Neural progenitor cell (in vitro differentiated cells): ENCODE measurements at regions not wholly inside any gene's neighbourhood (a gene's known extent, or its start where the extent isn't known, plus 50 kb on each side); places are given as distances from the start of the nearest gene placed in this dataset.

Experiments used
- DNase-seq: peaks from one replicate; pipeline ENCODE4 v3.0.0-alpha.2; 2016; ENCODE audit warnings: low spot score
- H2AFZ ChIP-seq: fragments of 200-600 bp; sonication (generic); replicated peaks from 2 replicates; pipeline ENCODE4 v1.6.1; 2016; ENCODE audit warnings: antibody characterized with exemption
- H3F3A ChIP-seq: fragments of 200-600 bp; sonication (generic); 2 replicates; pipeline ENCODE4 v1.6.1; 2016; ENCODE audit warnings: antibody characterized with exemption, low read depth
- H3K27ac ChIP-seq: fragments of 200-600 bp; sonication (generic); 2 replicates; pipeline ENCODE4 v1.5.1; 2016; ENCODE audit warnings: mild to moderate bottlenecking
- H3K27me3 ChIP-seq: fragments of 200-600 bp; sonication (generic); 2 replicates; pipeline ENCODE4 v1.6.1; 2016; ENCODE audit warnings: mild to moderate bottlenecking, moderate library complexity
- H3K36me3 ChIP-seq: fragments of 200-600 bp; sonication (generic); 2 replicates; pipeline ENCODE4 v1.5.1; 2016
- H3K4me1 ChIP-seq: fragments of 200-600 bp; sonication (generic); 2 replicates; pipeline ENCODE4 v1.6.1; 2016; ENCODE audit warnings: mixed run types
- H3K4me2 ChIP-seq: fragments of 200-600 bp; sonication (generic); 2 replicates; pipeline ENCODE4 v1.6.1; 2016
- H3K4me3 ChIP-seq: fragments of 200-600 bp; sonication (generic); 2 replicates; pipeline ENCODE4 v1.5.1; 2016
- H3K79me2 ChIP-seq: fragments of 200-600 bp; sonication (generic); 2 replicates; pipeline ENCODE4 v1.6.1; 2016; ENCODE audit warnings: low read depth
- H3K9ac ChIP-seq: fragments of 200-600 bp; sonication (generic); 2 replicates; pipeline ENCODE4 v1.6.1; 2016
- H3K9me3 ChIP-seq: fragments of 200-600 bp; sonication (generic); 2 replicates; pipeline ENCODE4 v1.5.1; 2016; ENCODE audit warnings: low read depth
- H4K20me1 ChIP-seq: fragments of 200-600 bp; sonication (generic); 2 replicates; pipeline ENCODE4 v1.6.1; 2016; ENCODE audit warnings: low read depth
- H3K27ac Mint-ChIP-seq: 3 replicates; pipeline ENCODE4 v1.8.0; 2021; ENCODE audit warnings: mixed read lengths
- H3K27me3 Mint-ChIP-seq: 2 replicates; pipeline ENCODE4 v1.8.0; 2022; ENCODE audit warnings: low read depth, mild to moderate bottlenecking, inconsistent platforms, moderate library complexity, mixed read lengths; ENCODE audit not compliant: insufficient read depth
- H3K36me3 Mint-ChIP-seq: 3 replicates; pipeline ENCODE4 v1.8.0; 2021; ENCODE audit warnings: mixed read lengths
- H3K4me1 Mint-ChIP-seq: 3 replicates; pipeline ENCODE4 v1.8.0; 2021; ENCODE audit warnings: mixed read lengths
- H3K4me3 Mint-ChIP-seq: 3 replicates; pipeline ENCODE4 v1.8.0; 2021; ENCODE audit warnings: mild to moderate bottlenecking, moderate library complexity, mixed read lengths
- H3K9me3 Mint-ChIP-seq: 3 replicates; pipeline ENCODE4 v1.8.0; 2020; ENCODE audit warnings: mixed read lengths
- CTCF ChIP-seq: fragments of 200-600 bp; sonication (generic); IDR thresholded peaks from 2 replicates; pipeline ENCODE4 v1.5.1; 2017; ENCODE audit warnings: antibody characterized with exemption, mild to moderate bottlenecking
- EZH2 ChIP-seq: fragments of 200-600 bp; sonication (generic); IDR thresholded peaks from 2 replicates; pipeline ENCODE4 v1.6.1; 2017; ENCODE audit warnings: antibody characterized with exemption, mild to moderate bottlenecking, moderate library complexity
- EZH2phosphoT487 ChIP-seq: fragments of 200-600 bp; sonication (generic); IDR thresholded peaks from 2 replicates; pipeline ENCODE4 v1.6.1; 2017; ENCODE audit warnings: antibody characterized with exemption

GRCh38 chr4:63678358-63678931 is 730.8 kb downstream of the TECRL start:
- H3K79me2 ChIP-seq = no peaks in the 10 kb centered on the region
- Mint-ChIP-seq H3K4me1 (no peaks in the 10 kb centered on the region), H3K4me3 (no peak overlapping the region), H3K36me3 (no peaks in the 10 kb centered on the region), H3K27me3 (peaks cover 2% of the 10 kb centered on the region), H3K27ac (no peak overlapping the region), H3K9me3 (no peaks in the 10 kb centered on the region)
- H3K27ac ChIP-seq = no peak overlapping the region
- H3K4me1 ChIP-seq = no peaks in the 10 kb centered on the region
- H3K4me2 ChIP-seq = no peak overlapping the region
- DNase-seq = no peak
- H3K9ac ChIP-seq = no peak overlapping the region
- H3K27me3 ChIP-seq = no peaks in the 10 kb centered on the region
- H3K36me3 ChIP-seq = no peaks in the 10 kb centered on the region
- peak overlapping the region; percentile 61 for H2AFZ ChIP-seq
- H4K20me1 ChIP-seq = no peaks in the 10 kb centered on the region
- H3K4me3 ChIP-seq = no peak overlapping the region
- no peaks in the 10 kb centered on the region for H3F3A ChIP-seq
- H3K9me3 ChIP-seq = no peaks in the 10 kb centered on the region
- TF ChIP-seq EZH2 (no peak), EZH2phosphoT487 (no peak), CTCF (no peak)

- no peak overlapping the region for H3K4me2 ChIP-seq
- H3K36me3 Mint-ChIP-seq = no peaks in the 10 kb centered on the region
- peaks cover 3% of the 10 kb centered on the region for H3K9me3 Mint-ChIP-seq
- H3K9me3 ChIP-seq = no peaks in the 10 kb centered on the region
- no peaks in the 10 kb centered on the region for H3K36me3 ChIP-seq
- no peak for DNase-seq
- no peak overlapping the region for H3K27ac ChIP-seq
- H3K27ac Mint-ChIP-seq = no peak overlapping the region
- H4K20me1 ChIP-seq = no peaks in the 10 kb centered on the region
- H3K4me3 Mint-ChIP-seq = no peak overlapping the region
- no peak overlapping the region for H3K4me3 ChIP-seq
- no peak overlapping the region for H3K9ac ChIP-seq
- no peaks in the 10 kb centered on the region for H3K4me1 ChIP-seq
- H3K79me2 ChIP-seq = no peaks in the 10 kb centered on the region
- H3K27me3 Mint-ChIP-seq = no peaks in the 10 kb centered on the region
- no peaks in the 10 kb centered on the region for H3K27me3 ChIP-seq
- TF ChIP-seq EZH2phosphoT487 (no peak), CTCF (no peak), EZH2 (no peak)
- no peaks in the 10 kb centered on the region for H3K4me1 Mint-ChIP-seq
- no peak overlapping the region for H2AFZ ChIP-seq
- H3F3A ChIP-seq = no peaks in the 10 kb centered on the region
Measured at GRCh38 chr4:63670735-63671134, 738.5 kb downstream of the TECRL start.

GRCh38 chr4:63663870-63664269 is 745.4 kb downstream of the TECRL start:
- no peak for TF ChIP-seq EZH2phosphoT487
- no peak for TF ChIP-seq EZH2
- no peak for TF ChIP-seq CTCF
- Histone ChIP-seq H3F3A (no peaks in the 10 kb centered on the region), H3K4me3 (no peak overlapping the region), H3K27me3 (no peaks in the 10 kb centered on the region), H3K4me1 (no peaks in the 10 kb centered on the region), H3K27ac (no peak overlapping the region), H2AFZ (no peak overlapping the region), H3K9me3 (no peaks in the 10 kb centered on the region), H4K20me1 (no peaks in the 10 kb centered on the region), H3K4me2 (no peak overlapping the region), H3K79me2 (no peaks in the 10 kb centered on the region), H3K36me3 (no peaks in the 10 kb centered on the region), H3K9ac (no peak overlapping the region)
- Mint-ChIP-seq H3K4me1 (no peaks in the 10 kb centered on the region), H3K27ac (no peak overlapping the region), H3K9me3 (peaks cover 3% of the 10 kb centered on the region), H3K4me3 (no peak overlapping the region), H3K27me3 (no peaks in the 10 kb centered on the region), H3K36me3 (no peaks in the 10 kb centered on the region)
- DNase-seq = no peak
